IMR-90 (cell line): ENCODE measurements at regions not wholly inside any gene's neighbourhood (a gene's known extent, or its start where the extent isn't known, plus 50 kb on each side); places are given as distances from the start of the nearest gene placed in this dataset.

Experiments
- ATAC-seq: fragments of 200-7000 bp; cut with Tn5 transposase; 2 replicates; pipeline ENCODE4 v1.9.1; 2020; ENCODE audit warnings: low read depth, mild to moderate bottlenecking, moderate library complexity
- BruUV-seq: library from RNA; stranded (reverse); fragments of 400-500 nt; replicated peaks from 2 replicates; lab custom pipeline; 2021; lab: Mats Ljungman, UMichigan
- CTCF ChIA-PET: fragments of 300-600 bp; formaldehyde crosslinking; extraction: SDS; loops from one replicate; lab custom pipeline; 2021; ENCODE audit warnings: antibody characterized with exemption; lab: Yijun Ruan, JAX
- POLR2A ChIA-PET: fragments of 300-600 bp; sonication (Branson Sonifier 250); formaldehyde crosslinking; loops from one replicate; lab custom pipeline; 2022; ENCODE audit warnings: antibody characterized with exemption; ENCODE audit not compliant: unreplicated experiment; lab: Charles Lee
- DNase-seq: peaks from one replicate; pipeline ENCODE4 v3.0.0; 2013
- H2AFZ ChIP-seq: replicated peaks from 2 replicates; pipeline ENCODE3; 2013; ENCODE audit warnings: low read length, mild to moderate bottlenecking; ENCODE audit not compliant: poor library complexity
- H2AK5ac ChIP-seq: 2 replicates; pipeline ENCODE4 v1.6.1; 2013; ENCODE audit warnings: low read depth, low read length, inconsistent platforms
- H2AK9ac ChIP-seq: replicated peaks from 2 replicates; pipeline ENCODE3; 2013; ENCODE audit warnings: mild to moderate bottlenecking, low read depth, low read length, moderate library complexity; ENCODE audit not compliant: poor library complexity
- H2BK120ac ChIP-seq: 2 replicates; pipeline ENCODE4 v1.6.1; 2013; ENCODE audit warnings: low read depth, low read length, inconsistent platforms
- H2BK15ac ChIP-seq: 3 replicates; pipeline ENCODE4 v1.6.1; 2013; ENCODE audit warnings: low read depth, low read length, inconsistent platforms
- H2BK20ac ChIP-seq: 2 replicates; pipeline ENCODE4 v1.6.1; 2013; ENCODE audit warnings: low read depth, mild to moderate bottlenecking, inconsistent platforms, low read length, moderate library complexity
- H2BK5ac ChIP-seq: 2 replicates; pipeline ENCODE4 v1.6.1; 2013; ENCODE audit warnings: mild to moderate bottlenecking, low read depth, low read length, inconsistent platforms; ENCODE audit not compliant: poor library complexity, severe bottlenecking
- H3K14ac ChIP-seq: replicated peaks from 2 replicates; pipeline ENCODE4 v1.6.1; 2013; ENCODE audit warnings: low read depth, low read length, inconsistent platforms
- H3K18ac ChIP-seq: 2 replicates; pipeline ENCODE4 v1.6.1; 2013; ENCODE audit warnings: low read depth, low read length, control low read depth
- H3K23ac ChIP-seq: 2 replicates; pipeline ENCODE4 v1.6.1; 2013; ENCODE audit warnings: low read depth, low read length, inconsistent platforms
- H3K27ac ChIP-seq: 2 replicates; pipeline ENCODE4 v1.5.1; 2013; ENCODE audit warnings: mild to moderate bottlenecking, control low read depth, low read length; ENCODE audit not compliant: insufficient read depth
- H3K27me3 ChIP-seq: 2 replicates; pipeline ENCODE4 v1.6.1; 2013; ENCODE audit warnings: low read length; ENCODE audit not compliant: control insufficient read depth, insufficient read depth
- H3K36me3 ChIP-seq: 2 replicates; pipeline ENCODE4 v1.6.1; 2013; ENCODE audit warnings: low read length, mixed read lengths; ENCODE audit not compliant: control insufficient read depth, insufficient read depth
- H3K4ac ChIP-seq: 2 replicates; pipeline ENCODE4 v1.6.1; 2013; ENCODE audit warnings: low read depth, low read length, inconsistent platforms
- H3K4me1 ChIP-seq: 2 replicates; pipeline ENCODE4 v1.6.1; 2013; ENCODE audit warnings: low read length, mixed read lengths; ENCODE audit not compliant: control insufficient read depth, insufficient read depth
- H3K4me2 ChIP-seq: 2 replicates; pipeline ENCODE4 v1.6.1; 2013; ENCODE audit warnings: low read depth, mild to moderate bottlenecking, control low read depth, low read length, moderate library complexity
- H3K4me3 ChIP-seq: 2 replicates; pipeline ENCODE4 v1.5.1; 2013; ENCODE audit warnings: low read depth, mild to moderate bottlenecking, control low read depth, low read length, moderate library complexity; ENCODE audit not compliant: insufficient read depth
- H3K56ac ChIP-seq: 2 replicates; pipeline ENCODE4 v1.6.1; 2013; ENCODE audit warnings: low read length, inconsistent platforms; ENCODE audit not compliant: insufficient read depth; ENCODE audit errors: extremely low read depth
- H3K79me1 ChIP-seq, 2 experiments: 2 replicates each; pipeline ENCODE4 v1.6.1; 2013; ENCODE audit warnings: low read length in 2 of 2, inconsistent platforms in 1 of 2, low read depth in 1 of 2
- H3K9ac ChIP-seq: 2 replicates; pipeline ENCODE4 v1.6.1; 2013; ENCODE audit warnings: low read depth, low read length, control low read depth
- H3K9me1 ChIP-seq: 2 replicates; pipeline ENCODE4 v1.6.1; 2013; ENCODE audit warnings: low read length, inconsistent platforms; ENCODE audit not compliant: insufficient read depth
- H3K9me3 ChIP-seq: 2 replicates; pipeline ENCODE4 v1.6.1; 2013; ENCODE audit warnings: low read length; ENCODE audit not compliant: control insufficient read depth, insufficient read depth
- H4K20me1 ChIP-seq: 2 replicates; pipeline ENCODE4 v1.6.1; 2013; ENCODE audit warnings: low read length, inconsistent platforms; ENCODE audit not compliant: insufficient read depth
- H4K5ac ChIP-seq: 2 replicates; pipeline ENCODE4 v1.6.1; 2013; ENCODE audit warnings: mild to moderate bottlenecking, low read depth, low read length, control low read depth
- H4K8ac ChIP-seq, 2 experiments: 2 replicates each; pipeline ENCODE4 v1.6.1; 2013; ENCODE audit warnings: low read depth in 2 of 2, low read length in 2 of 2, control low read depth in 1 of 2, inconsistent platforms in 1 of 2
- H4K91ac ChIP-seq: 2 replicates; pipeline ENCODE4 v1.6.1; 2013; ENCODE audit warnings: low read depth, low read length, inconsistent platforms; ENCODE audit not compliant: insufficient read depth
- BHLHE40 ChIP-seq: fragments of 150-350 bp; IDR thresholded peaks from 2 replicates; pipeline ENCODE4 v1.6.1; 2016; ENCODE audit warnings: mild to moderate bottlenecking, low read depth, low read length
- CEBPB ChIP-seq: IDR thresholded peaks from 2 replicates; pipeline ENCODE4 v1.6.1; 2012; ENCODE audit warnings: low read depth, low read length, improper control_type of control experiment
- CHD1 ChIP-seq: IDR thresholded peaks from 2 replicates; pipeline ENCODE4 v1.6.1; 2012; ENCODE audit warnings: low read depth, low read length, improper control_type of control experiment
- MAFK ChIP-seq: IDR thresholded peaks from 2 replicates; pipeline ENCODE4 v1.6.1; 2012; ENCODE audit warnings: low read depth, low read length, improper control_type of control experiment
- MAZ ChIP-seq: IDR thresholded peaks from 2 replicates; pipeline ENCODE4 v1.6.1; 2012; ENCODE audit warnings: low read depth, mild to moderate bottlenecking, low read length, improper control_type of control experiment, moderate library complexity, borderline replicate concordance
- MXI1 ChIP-seq: IDR thresholded peaks from 2 replicates; pipeline ENCODE4 v1.6.1; 2012; ENCODE audit warnings: low read depth, mild to moderate bottlenecking, low read length, moderate library complexity, borderline replicate concordance
- NFE2L2 ChIP-seq: fragments of 150-350 bp; IDR thresholded peaks from 2 replicates; pipeline ENCODE4 v1.6.1; 2016; ENCODE audit warnings: low read depth, mild to moderate bottlenecking, low read length
- POLR2A ChIP-seq: IDR thresholded peaks from 2 replicates; pipeline ENCODE4 v1.6.1; 2012; ENCODE audit warnings: mild to moderate bottlenecking, low read depth, low read length
- RAD21 ChIP-seq: IDR thresholded peaks from 2 replicates; pipeline ENCODE4 v1.6.1; 2012; ENCODE audit warnings: low read length, improper control_type of control experiment
- RFX5 ChIP-seq: IDR thresholded peaks from 2 replicates; pipeline ENCODE4 v1.8.0; 2012; ENCODE audit warnings: low read depth, mild to moderate bottlenecking, low read length, moderate library complexity
- SMC3 ChIP-seq: fragments of 150-350 bp; IDR thresholded peaks from 2 replicates; pipeline ENCODE4 v1.6.1; 2016; ENCODE audit warnings: low read depth, mild to moderate bottlenecking, antibody characterized with exemption, low read length, moderate library complexity
- WGBS, 2 experiments: methylation state at CpG; one replicate each; pipeline versions ENCODE4 v1.1.5 to v1.1.7; 2013; ENCODE audit warnings: missing lambda C conversion rate in 2 of 2; ENCODE audit not compliant: insufficient read length in 1 of 2; ENCODE audit errors: extremely low coverage in 2 of 2; 5-methylcytosine and 5-hydroxymethylcytosine counted together
- dilution Hi-C: fragments of 300-500 bp; cut with HindIII; formaldehyde crosslinking; loops from one replicate; pipeline ENCODE4 v1.14.3; 2018; ENCODE audit warnings: low sequenced_read_pairs; ENCODE audit not compliant: unreplicated experiment
- in situ Hi-C: fragments of 300-500 bp; cut with MboI; formaldehyde crosslinking; loops from 3 replicates; pipeline ENCODE4 v1.14.3; 2019; ENCODE audit warnings: low sequenced_read_pairs, inconsistent platforms, mixed read lengths
- intact Hi-C: fragments of 100-400 bp; cut with micrococcal nuclease; formaldehyde crosslinking; loops from 2 replicates; pipeline ENCODE4 v1.10.0; 2022
- TF ChIP-seq, protein P1 (sequence below): fragments of 150-350 bp; IDR thresholded peaks from 2 replicates; pipeline ENCODE4 v1.6.1; 2016; ENCODE audit warnings: low read depth, mild to moderate bottlenecking, low read length, moderate library complexity, borderline replicate concordance

DNA sequence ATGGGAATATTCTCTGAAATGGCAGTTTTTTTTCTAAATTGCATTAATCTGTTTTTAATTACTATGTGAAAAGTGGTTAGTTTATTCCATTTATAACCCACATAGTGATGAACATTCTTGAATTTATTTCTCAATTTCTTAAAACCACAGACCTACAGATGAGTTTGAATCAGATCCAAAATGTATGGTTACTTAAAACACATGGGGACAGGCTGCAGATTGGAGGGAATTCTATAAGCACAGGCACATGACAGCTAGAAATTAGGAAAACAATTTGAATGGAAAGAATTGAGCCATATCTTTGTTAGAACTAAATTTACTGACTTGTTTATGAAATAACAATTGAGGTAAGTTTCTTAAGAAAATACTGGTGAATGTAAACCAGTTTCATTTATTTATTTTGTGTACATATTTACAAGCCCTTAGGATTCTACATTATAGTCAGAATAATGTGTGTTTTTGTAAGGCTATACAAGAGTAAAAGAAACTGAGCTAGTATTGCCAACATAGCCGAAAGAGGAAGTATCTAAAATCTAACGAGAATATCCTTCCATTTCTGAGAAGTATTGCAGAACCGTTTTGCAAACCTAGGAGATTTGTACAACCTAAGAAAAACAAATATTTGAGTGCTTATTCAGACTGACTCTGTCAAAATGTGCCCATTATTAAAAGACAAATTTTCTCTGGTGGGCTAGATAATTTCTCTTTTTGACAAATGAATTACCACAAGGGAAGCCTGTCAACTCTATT is 434.3 kb upstream of the SEMA3D start:
- Histone ChIP-seq H4K8ac (no peak overlapping the region), H3K9me3 (no peaks in the 10 kb centered on the region), H4K20me1 (no peaks in the 10 kb centered on the region), H3K9me1 (no peaks in the 10 kb centered on the region), H3K27me3 (no peaks in the 10 kb centered on the region), H4K91ac (no peak overlapping the region), H2AK5ac (no peak overlapping the region), H3K4me3 (no peak overlapping the region), H2BK15ac (no peak overlapping the region), H3K4me1 (no peaks in the 10 kb centered on the region), H3K36me3 (no peaks in the 10 kb centered on the region), H3K56ac (no peak overlapping the region), H3K79me1 (no peaks in the 10 kb centered on the region), H3K27ac (no peak overlapping the region), H3K18ac (no peak overlapping the region), H2BK120ac (no peak overlapping the region), H3K4ac (no peak overlapping the region), H3K14ac (no peak overlapping the region), H2BK20ac (no peak overlapping the region), H3K4me2 (no peak overlapping the region), H2AK9ac (no peak overlapping the region), H2BK5ac (no peak overlapping the region), H2AFZ (no peak overlapping the region), H3K23ac (no peak overlapping the region), H4K5ac (no peak overlapping the region), H3K9ac (no peak overlapping the region)
- ChIA-PET CTCF (no interaction called here), POLR2A (no interaction called here)
- ATAC-seq = no peak
- dilution Hi-C loops (no loop called here), intact Hi-C loops (no loop called here), in situ Hi-C loops (no loop called here)
- BruUV-seq = no TSS peak
- no peak for DNase-seq
- no peak for TF ChIP-seq POLR2A
- TF ChIP-seq BHLHE40 = no peak
- TF ChIP-seq MAFK = no peak
- TF ChIP-seq NFE2L2 = no peak
- no peak for TF ChIP-seq MAZ
- TF ChIP-seq CHD1 = no peak
- no peak for TF ChIP-seq RAD21
- TF ChIP-seq RFX5 = no peak
- TF ChIP-seq CEBPB = no peak
- TF ChIP-seq, protein P1, sequence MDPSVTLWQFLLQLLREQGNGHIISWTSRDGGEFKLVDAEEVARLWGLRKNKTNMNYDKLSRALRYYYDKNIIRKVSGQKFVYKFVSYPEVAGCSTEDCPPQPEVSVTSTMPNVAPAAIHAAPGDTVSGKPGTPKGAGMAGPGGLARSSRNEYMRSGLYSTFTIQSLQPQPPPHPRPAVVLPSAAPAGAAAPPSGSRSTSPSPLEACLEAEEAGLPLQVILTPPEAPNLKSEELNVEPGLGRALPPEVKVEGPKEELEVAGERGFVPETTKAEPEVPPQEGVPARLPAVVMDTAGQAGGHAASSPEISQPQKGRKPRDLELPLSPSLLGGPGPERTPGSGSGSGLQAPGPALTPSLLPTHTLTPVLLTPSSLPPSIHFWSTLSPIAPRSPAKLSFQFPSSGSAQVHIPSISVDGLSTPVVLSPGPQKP = no peak
- no peak for TF ChIP-seq SMC3
- TF ChIP-seq MXI1 = no peak
- no CpG with 5 or more reads among the region's 3 CpGs for WGBS, 2 experiments
